PC-9 (cell line): ENCODE measurements at regions not wholly inside any gene's neighbourhood (a gene's known extent, or its start where the extent isn't known, plus 50 kb on each side); places are given as distances from the start of the nearest gene placed in this dataset.

Experiments used
- EZH2 ChIP-seq: fragments of 200-600 bp; sonication (generic); IDR thresholded peaks from 2 replicates; pipeline ENCODE4 v1.8.0; 2017; ENCODE audit warnings: antibody characterized with exemption, low read depth
- TF ChIP-seq, protein P1 (sequence below): fragments of 200-600 bp; sonication (generic); conservative IDR thresholded peaks from 2 replicates; pipeline ENCODE4 v1.6.1; 2017; ENCODE audit warnings: mixed run types, antibody characterized with exemption, mild to moderate bottlenecking, moderate library complexity

DNA sequence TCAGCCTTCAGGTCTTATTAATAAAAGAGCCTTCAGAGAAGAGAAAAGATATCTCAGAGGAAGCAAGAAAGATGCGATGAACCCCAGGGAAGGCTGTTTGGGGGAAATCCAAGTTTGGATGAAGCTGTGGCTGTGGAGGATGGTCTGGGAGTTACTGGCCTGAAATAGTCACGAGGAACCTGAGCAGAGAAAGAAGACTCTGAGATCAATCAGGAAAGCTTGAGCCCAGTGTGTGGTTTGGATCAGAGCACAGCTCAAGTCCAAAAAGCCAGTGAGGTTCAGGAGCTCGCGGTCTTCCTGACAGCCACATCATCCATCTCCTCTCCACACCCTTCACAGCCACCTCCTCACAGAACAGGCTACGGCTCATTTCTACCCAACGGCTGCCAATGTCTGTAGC, 87.4 kb upstream of the SERPINE2 start:
- no peak for TF ChIP-seq EZH2
- TF ChIP-seq, protein P1, sequence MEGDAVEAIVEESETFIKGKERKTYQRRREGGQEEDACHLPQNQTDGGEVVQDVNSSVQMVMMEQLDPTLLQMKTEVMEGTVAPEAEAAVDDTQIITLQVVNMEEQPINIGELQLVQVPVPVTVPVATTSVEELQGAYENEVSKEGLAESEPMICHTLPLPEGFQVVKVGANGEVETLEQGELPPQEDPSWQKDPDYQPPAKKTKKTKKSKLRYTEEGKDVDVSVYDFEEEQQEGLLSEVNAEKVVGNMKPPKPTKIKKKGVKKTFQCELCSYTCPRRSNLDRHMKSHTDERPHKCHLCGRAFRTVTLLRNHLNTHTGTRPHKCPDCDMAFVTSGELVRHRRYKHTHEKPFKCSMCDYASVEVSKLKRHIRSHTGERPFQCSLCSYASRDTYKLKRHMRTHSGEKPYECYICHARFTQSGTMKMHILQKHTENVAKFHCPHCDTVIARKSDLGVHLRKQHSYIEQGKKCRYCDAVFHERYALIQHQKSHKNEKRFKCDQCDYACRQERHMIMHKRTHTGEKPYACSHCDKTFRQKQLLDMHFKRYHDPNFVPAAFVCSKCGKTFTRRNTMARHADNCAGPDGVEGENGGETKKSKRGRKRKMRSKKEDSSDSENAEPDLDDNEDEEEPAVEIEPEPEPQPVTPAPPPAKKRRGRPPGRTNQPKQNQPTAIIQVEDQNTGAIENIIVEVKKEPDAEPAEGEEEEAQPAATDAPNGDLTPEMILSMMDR: no peak
